Astrocyte of the spinal cord (primary cell): ENCODE measurements at regions not wholly inside any gene's neighbourhood (a gene's known extent, or its start where the extent isn't known, plus 50 kb on each side); places are given as distances from the start of the nearest gene placed in this dataset.

Experiments
- DNase-seq: peaks from one replicate; pipeline ENCODE4 v3.0.0; 2011; ENCODE audit warnings: low read depth, low spot score
- H3K4me3 ChIP-seq: 2 replicates; pipeline ENCODE4 v1.5.1; 2011; ENCODE audit warnings: low read depth, mild to moderate bottlenecking, low read length, moderate library complexity
- CTCF ChIP-seq: IDR thresholded peaks from 2 replicates; pipeline ENCODE4 v1.5.1; 2012; ENCODE audit warnings: low read depth, mild to moderate bottlenecking, low read length, inconsistent platforms
- in situ Hi-C: cut with HindIII; loops from 2 replicates; pipeline ENCODE4 v1.10.0; 2017; ENCODE audit warnings: low sequenced_read_pairs

GRCh38 chr2:16870491-16871076 lies 204.9 kb upstream of the CYRIA start:
- DNase-seq: no peak
- in situ Hi-C loops: no loop called here
- no peak for TF ChIP-seq CTCF
- no peak overlapping the region for H3K4me3 ChIP-seq

GRCh38 chr2:16869711-16870110 lies 204.1 kb upstream of the CYRIA start:
- H3K4me3 ChIP-seq: no peak overlapping the region
- no peak for DNase-seq
- in situ Hi-C loops: no loop called here
- TF ChIP-seq CTCF: no peak

- TF ChIP-seq CTCF: no peak
- no peak for DNase-seq
- no peak overlapping the region for H3K4me3 ChIP-seq
- in situ Hi-C loops: no loop called here
Measured at GRCh38 chr2:16862471-16862870, 196.8 kb upstream of the CYRIA start.

GRCh38 chr2:16861530-16861929 lies 195.9 kb upstream of the CYRIA start:
- DNase-seq: peak; percentile 16
- TF ChIP-seq CTCF: no peak
- in situ Hi-C loops: no loop called here
- H3K4me3 ChIP-seq: no peak overlapping the region

GRCh38 chr2:16861111-16861510 lies 195.5 kb upstream of the CYRIA start:
- in situ Hi-C loops: no loop called here
- DNase-seq: no peak

GRCh38 chr2:16860627-16861026 lies 195.0 kb upstream of the CYRIA start:
- no peak for TF ChIP-seq CTCF
- no peak for DNase-seq
- no peak overlapping the region for H3K4me3 ChIP-seq
- in situ Hi-C loops: no loop called here

More at GRCh38 chr2:16861111-16861510, 195.5 kb upstream of the CYRIA start:
- H3K4me3 ChIP-seq: no peak overlapping the region
- no peak for TF ChIP-seq CTCF

GRCh38 chr2:16855183-16855582 lies 189.5 kb upstream of the CYRIA start:
- in situ Hi-C loops: no loop called here
- H3K4me3 ChIP-seq: no peak overlapping the region
- no peak for TF ChIP-seq CTCF

More at GRCh38 chr2:16855183-16855582, 189.5 kb upstream of the CYRIA start:
- no peak for DNase-seq
